GM08714 (cell line): ENCODE measurements at regions not wholly inside any gene's neighbourhood (a gene's known extent, or its start where the extent isn't known, plus 50 kb on each side); places are given as distances from the start of the nearest gene placed in this dataset.
"Not testable (repeated sequence)": the region's sequence is repeated elsewhere in the genome, so short reads cannot be mapped to it uniquely, and the experiment has no call there.

Source experiments
- H3K4me3 ChIP-seq: fragments of 200-500 bp; sonication (Bioruptor generic); 2 replicates; pipeline ENCODE4 v1.5.1; 2014; ENCODE audit warnings: mild to moderate bottlenecking, low read length, inconsistent platforms
- ZNF274 ChIP-seq: IDR thresholded peaks from 2 replicates; pipeline ENCODE4 v1.6.1; 2012; ENCODE audit warnings: mild to moderate bottlenecking, low read depth, low read length

DNA sequence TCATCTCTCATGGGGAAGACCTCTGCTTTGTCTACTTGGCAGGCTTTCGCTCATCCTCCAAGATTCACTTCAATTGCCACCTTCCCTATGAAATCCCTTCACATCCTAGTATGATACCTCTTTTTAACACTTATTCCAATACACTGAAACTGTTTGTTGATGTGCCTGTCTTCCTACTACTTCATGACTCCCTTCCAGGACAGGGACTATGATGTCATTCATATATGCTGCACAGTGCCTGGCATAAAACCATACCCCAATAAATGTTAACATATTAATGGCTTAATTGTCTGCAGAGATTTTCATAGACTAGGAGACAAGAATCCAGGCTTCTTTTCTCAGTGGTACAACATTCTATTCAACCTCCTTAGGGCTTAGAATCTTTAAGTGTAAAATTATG lies 215.5 kb downstream of the ZNF608 start:
- no peak for TF ChIP-seq ZNF274
- H3K4me3 ChIP-seq = no peak overlapping the region

GRCh38 chr5:124528838-124529237 lies 217.6 kb downstream of the ZNF608 start:
- no peak for TF ChIP-seq ZNF274
- no peak overlapping the region for H3K4me3 ChIP-seq

- TF ChIP-seq ZNF274 = no peak
- no peak overlapping the region for H3K4me3 ChIP-seq
Measured at GRCh38 chr5:124527220-124527991, 219.0 kb downstream of the ZNF608 start.

GRCh38 chr5:124526079-124526478 lies 220.4 kb downstream of the ZNF608 start:
- H3K4me3 ChIP-seq = not testable (repeated sequence)

GRCh38 chr5:124524552-124525232 lies 221.7 kb downstream of the ZNF608 start:
- H3K4me3 ChIP-seq = no peak overlapping the region
- TF ChIP-seq ZNF274 = no peak

GRCh38 chr5:124523897-124524296 lies 222.5 kb downstream of the ZNF608 start:
- H3K4me3 ChIP-seq = no peak overlapping the region

DNA sequence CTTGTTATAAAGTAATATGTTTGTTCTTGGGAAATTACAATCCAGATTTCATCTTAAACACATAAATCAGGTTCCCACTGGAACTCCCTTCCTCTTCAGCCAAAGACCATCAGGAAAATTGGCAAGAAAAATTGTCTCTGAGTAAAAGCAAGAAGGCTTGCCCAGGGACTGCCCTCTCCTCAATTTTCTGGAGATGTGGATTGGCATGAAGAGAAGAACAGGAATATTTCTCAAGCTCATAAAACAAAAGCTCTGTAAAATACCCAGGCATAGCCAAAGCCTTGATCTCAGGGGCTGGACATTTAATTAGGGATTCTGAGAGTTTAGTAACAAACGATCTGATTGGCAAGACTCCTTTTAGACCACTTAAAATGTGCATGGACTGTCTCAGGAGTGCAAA lies 223.4 kb downstream of the ZNF608 start:
- no peak overlapping the region for H3K4me3 ChIP-seq
- TF ChIP-seq ZNF274 = no peak

More at GRCh38 chr5:124523897-124524296, 222.5 kb downstream of the ZNF608 start:
- no peak for TF ChIP-seq ZNF274

DNA sequence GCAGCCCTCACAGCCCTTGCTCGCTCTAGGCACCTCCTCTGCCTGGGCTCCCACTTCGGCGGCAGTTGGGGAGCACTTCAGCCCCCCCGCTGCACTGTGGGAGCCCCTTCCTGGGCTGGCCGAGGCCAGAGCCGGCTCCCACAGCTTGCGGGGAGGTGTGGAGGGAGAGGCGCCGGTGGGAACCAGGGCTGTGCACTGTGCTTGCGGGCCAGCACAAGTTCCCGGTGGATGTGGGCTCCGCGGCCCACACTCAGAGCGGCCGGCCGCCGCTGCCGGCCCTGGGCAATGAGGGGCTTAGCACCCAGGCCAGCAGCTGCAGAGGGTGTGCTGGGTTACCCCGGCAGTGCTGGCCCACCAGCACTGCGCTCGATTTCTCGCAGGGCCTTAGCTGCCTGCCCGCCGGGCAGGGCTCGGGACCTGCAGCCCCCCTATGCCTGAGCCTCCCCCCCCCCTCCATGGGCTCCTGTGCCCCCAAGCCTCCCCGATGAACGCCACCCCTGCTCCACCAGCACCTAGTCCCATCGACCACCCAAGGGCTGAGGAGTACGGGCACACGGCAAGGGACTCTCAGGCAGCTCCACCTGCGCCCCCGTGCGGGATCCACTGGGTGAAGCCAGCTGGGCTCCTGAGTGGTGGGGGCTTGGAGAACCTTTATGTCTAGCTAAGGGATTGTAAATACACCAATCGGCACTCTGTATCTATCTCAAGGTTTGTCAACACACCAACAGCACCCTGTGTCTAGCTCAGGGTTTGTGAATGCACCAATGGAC lies 224.8 kb downstream of the ZNF608 start:
- H3K4me3 ChIP-seq = no peak overlapping the region

GRCh38 chr5:124519396-124519795 lies 227.0 kb downstream of the ZNF608 start:
- TF ChIP-seq ZNF274 = no peak
- no peak overlapping the region for H3K4me3 ChIP-seq

More for the DNA sequence above, 224.8 kb downstream of the ZNF608 start:
- no peak for TF ChIP-seq ZNF274

DNA sequence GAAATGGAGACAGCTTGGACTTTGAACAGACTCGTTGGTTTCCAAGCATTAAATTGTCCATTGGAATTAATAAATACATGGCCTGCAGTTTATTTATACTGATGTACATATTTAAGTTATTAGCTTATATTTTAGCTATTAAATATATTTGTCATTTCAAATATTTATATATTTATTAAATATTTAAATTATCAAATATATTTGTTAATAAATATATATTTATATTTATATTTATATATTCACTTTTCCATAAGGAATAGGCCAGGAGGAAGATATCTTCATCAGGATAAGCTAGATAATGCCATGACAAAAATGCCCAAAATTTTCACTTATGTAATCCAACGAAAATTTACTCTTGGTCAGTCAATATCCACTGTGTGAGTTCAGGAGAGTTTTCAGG lies 229.9 kb downstream of the ZNF608 start:
- no peak overlapping the region for H3K4me3 ChIP-seq
- TF ChIP-seq ZNF274 = no peak

- TF ChIP-seq ZNF274 = no peak
- H3K4me3 ChIP-seq = no peak overlapping the region
Measured at GRCh38 chr5:124515497-124516245, 230.8 kb downstream of the ZNF608 start.

DNA sequence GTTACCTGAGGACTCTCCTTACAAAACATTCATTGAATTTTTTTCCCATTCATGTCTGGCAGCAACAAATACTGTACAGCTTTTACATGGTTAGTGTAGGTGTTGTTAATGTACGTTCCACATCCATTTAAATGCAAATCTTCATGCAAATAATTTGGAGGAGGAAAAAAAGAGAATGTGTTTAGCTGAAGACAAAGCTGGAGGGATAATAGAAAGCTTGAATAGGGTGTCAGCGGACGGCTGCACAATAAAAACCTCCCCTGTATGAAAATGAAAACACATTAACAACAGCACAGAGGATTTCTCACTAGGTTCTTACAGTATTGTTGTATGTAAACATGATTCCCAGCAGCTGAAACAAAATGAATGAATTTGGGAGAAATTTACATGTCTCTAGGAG lies 231.5 kb downstream of the ZNF608 start:
- no peak overlapping the region for H3K4me3 ChIP-seq
- TF ChIP-seq ZNF274 = no peak

DNA sequence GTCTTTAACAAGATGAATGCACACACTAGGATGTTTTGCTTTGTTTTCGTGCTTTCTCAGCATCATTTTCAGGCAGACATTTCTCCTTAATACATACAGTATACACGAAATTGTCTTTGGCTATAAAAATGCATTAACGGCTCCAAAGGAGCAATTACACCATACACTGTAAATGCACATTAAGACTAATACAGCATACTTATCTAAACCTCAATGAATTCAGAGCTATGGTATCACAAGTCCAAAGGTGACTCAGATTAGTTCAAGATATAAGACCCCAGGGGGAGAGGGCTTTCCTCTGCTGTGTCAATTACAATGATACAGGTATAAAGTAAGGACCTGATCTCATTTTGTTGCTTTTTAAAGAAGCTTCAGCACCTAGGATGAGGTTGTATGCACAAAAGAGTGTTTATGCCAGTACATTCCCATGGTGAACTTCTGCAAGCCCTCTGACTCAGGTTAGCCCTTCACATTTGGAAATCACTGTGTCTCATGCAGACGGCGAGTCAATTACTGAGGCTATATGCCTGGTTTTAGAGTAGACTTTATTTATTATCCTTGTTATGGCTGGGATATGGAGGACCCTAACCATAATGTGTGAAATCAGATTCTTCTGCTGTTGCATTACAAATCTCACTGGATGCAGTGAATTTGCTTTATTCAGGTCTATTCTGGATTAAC lies 233.3 kb downstream of the ZNF608 start:
- H3K4me3 ChIP-seq = no peak overlapping the region
- no peak for TF ChIP-seq ZNF274
